GM12874 (cell line): ENCODE measurements at regions not wholly inside any gene's neighbourhood (a gene's known extent, or its start where the extent isn't known, plus 50 kb on each side); places are given as distances from the start of the nearest gene placed in this dataset.

Experiments used
- TF ChIP-seq, protein P1 (sequence below): IDR thresholded peaks from 2 replicates; pipeline ENCODE4 v1.5.1; 2011; ENCODE audit warnings: low read depth, mild to moderate bottlenecking, control low read depth, low read length, moderate library complexity; ENCODE audit not compliant: insufficient read depth

DNA sequence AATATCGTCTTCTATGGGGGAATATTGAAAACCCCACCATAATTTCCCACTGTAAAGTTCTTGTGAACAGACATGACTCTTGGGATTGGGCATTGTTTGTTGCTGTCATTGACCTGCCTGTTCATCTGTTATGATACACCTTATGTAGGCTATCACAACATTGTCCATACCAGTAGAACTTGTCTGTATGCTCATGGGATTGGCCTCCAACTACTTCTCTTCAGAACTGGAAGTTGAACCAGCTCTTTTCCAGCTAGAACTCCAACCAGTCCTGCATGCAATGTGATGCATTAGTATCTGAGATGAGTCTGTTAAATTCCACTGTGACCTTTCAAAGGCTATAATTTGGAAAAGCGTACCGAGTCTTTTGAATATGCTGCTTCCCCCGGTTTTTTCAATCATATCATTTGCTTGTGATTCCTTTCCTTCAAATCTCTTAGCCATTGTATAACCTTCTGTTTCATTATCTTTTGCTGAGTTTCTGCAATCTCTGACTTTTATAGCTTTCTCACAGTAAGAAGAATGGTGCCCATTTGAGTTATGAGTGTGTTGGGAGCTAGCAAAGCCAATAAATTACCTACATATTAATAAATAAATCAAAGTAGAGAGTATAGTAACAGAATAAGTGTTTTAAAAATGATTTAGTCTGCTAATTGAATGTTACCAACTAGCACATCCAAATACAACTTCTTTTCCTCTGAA lies 101.9 kb downstream of the PLK2 start:
- TF ChIP-seq, protein P1, sequence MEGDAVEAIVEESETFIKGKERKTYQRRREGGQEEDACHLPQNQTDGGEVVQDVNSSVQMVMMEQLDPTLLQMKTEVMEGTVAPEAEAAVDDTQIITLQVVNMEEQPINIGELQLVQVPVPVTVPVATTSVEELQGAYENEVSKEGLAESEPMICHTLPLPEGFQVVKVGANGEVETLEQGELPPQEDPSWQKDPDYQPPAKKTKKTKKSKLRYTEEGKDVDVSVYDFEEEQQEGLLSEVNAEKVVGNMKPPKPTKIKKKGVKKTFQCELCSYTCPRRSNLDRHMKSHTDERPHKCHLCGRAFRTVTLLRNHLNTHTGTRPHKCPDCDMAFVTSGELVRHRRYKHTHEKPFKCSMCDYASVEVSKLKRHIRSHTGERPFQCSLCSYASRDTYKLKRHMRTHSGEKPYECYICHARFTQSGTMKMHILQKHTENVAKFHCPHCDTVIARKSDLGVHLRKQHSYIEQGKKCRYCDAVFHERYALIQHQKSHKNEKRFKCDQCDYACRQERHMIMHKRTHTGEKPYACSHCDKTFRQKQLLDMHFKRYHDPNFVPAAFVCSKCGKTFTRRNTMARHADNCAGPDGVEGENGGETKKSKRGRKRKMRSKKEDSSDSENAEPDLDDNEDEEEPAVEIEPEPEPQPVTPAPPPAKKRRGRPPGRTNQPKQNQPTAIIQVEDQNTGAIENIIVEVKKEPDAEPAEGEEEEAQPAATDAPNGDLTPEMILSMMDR = no peak

DNA sequence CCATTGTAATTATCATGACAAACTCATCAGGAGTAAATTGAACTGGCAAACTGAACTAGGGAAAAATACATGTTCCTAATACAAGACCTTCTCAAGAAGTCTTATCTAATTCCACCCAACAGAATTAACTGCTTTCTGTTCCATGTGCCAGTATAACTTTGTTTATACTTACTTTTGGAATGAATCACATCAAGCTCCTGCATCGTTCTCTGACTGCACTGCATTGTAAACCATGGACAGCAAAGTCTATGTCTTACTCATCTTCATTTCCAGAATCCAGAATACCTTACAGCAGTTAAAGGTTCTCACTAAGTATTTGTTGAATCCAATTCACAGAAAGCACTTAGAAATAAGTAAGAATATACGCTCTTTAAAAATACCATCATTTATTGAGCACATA lies 102.8 kb downstream of the PLK2 start:
- TF ChIP-seq, protein P1 = no peak

DNA sequence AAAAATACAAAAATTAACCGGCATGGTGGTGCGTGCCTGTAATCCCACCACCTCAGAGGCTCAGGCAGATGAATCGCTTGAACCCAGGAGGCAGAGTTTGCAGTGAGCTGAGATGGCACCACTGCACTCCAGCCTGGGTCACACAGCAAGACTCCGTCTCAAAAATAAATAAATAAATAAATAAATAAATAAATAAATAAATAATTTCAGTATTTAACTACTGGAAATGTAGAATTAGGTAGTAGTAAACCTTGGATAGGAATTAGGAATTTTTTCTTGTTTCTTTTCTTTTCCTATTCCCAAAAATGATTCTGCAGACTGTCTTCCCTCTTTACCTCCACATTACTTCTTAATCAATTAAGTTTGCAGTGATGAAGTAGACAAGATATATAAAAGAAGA lies 103.2 kb downstream of the PLK2 start:
- TF ChIP-seq, protein P1 = no peak

DNA sequence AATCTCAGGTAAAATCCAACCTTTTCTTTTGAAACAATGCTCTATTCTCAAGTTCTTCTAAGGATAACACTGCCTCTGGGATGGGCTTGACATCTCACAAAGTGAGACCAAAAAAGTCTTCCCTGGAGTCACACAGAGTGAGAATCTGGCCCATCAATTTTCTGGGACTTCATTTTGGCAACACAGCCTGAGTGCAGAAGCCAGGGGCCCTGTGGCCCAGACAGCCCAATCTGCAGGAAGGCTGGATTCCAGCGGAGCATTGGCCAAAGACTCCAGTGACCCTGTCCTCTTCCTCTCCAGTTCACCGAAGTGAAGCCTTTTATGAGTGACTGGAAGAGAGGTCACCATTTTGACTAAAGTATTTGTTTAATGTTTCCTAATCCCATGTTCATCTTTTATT lies 105.1 kb downstream of the PLK2 start:
- TF ChIP-seq, protein P1 = no peak

DNA sequence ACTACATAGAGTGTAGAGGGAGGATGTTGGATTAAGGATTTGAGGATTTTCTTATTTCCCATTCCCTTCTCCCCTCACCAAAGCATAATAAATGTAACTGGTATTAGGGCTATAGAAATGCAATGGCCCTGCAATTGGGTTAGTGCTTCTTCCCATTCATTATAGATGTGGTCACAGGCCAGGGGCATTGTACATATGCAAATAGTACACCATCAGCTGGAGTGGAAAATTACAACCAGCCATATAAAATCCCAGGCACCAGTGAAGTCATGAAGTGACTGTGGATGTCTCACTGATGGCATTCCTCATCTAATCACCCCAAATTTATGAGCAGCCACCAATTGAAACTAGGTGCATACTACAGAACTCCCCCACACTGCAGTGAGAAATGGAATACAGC lies 105.9 kb downstream of the PLK2 start:
- TF ChIP-seq, protein P1 = no peak

DNA sequence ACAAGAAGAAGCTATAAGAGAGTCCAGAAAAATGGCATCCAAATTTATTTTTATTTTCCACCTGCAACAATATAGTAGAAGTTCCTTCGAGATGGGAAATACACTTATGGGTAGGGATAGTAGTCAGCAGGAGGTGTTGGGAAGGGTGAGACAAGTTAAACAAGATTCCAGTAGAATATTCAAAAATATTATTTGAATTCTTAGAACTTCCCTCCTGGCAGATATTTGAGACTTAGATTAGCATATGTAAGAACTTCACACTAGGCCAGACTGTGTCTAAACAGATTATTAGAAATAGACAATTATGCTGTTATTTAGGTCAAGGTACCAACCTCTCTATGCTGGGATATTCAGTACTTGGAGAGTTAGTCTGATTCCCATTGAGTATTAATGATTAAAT lies 108.7 kb downstream of the PLK2 start:
- TF ChIP-seq, protein P1 = no peak

DNA sequence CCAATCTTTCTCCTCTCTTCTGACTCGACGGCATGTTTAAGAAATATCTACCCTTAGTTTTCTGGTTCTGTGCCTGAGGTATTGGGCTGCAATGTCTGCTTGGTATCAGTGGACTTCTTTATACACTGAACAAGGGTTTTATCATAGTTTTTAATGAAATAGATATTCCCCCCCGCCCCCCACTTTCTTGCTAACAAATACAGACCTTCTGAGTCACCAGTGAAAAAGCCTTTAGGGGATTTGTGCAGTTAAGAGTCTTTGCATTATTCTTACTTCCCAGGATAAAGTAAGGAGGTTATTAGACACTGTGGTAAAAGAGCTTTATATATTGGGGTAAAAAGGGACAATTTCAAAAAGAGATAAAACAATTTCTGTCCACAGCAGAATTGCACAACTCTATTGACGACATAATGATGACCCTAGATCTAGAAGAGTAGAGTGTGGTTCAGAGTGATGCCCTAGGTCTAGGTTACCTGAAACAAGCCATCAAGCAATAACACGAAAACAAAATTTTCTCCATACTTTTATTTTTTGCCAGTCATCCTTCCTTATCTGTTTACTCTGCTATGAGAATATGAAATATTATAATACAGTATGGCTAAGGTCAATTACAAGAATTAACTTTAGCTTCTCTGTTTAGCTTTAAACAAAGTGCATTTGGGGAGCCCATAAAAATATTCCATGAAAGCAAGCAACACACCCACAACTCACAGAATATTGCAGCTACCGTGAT lies 110.7 kb downstream of the PLK2 start:
- TF ChIP-seq, protein P1 = no peak
